Muscle of leg (tissue), 3 donors: ENCODE measurements at regions not wholly inside any gene's neighbourhood (a gene's known extent, or its start where the extent isn't known, plus 50 kb on each side); places are given as distances from the start of the nearest gene placed in this dataset.
A peak's percentile ranks its signal among the peaks of the same experiment; 100 is the strongest.
"Not testable (repeated sequence)": the region's sequence is repeated elsewhere in the genome, so short reads cannot be mapped to it uniquely, and the experiment has no call there.

Experiments used
- DNase-seq: peaks from one replicate; pipeline ENCODE4 v3.0.0; 2013
- H3K27ac ChIP-seq: one replicate; pipeline ENCODE4 v1.5.1; 2013; ENCODE audit warnings: mild to moderate bottlenecking, low read length, control low read depth
- H3K27me3 ChIP-seq: one replicate; pipeline ENCODE4 v1.6.1; 2013; ENCODE audit warnings: low read length; ENCODE audit not compliant: control insufficient read depth, insufficient read depth
- H3K36me3 ChIP-seq: one replicate; pipeline ENCODE4 v1.6.1; 2013; ENCODE audit warnings: low read length; ENCODE audit not compliant: control insufficient read depth, insufficient read depth
- H3K4me1 ChIP-seq: one replicate; pipeline ENCODE4 v1.6.1; 2013; ENCODE audit warnings: low read length; ENCODE audit not compliant: control insufficient read depth, insufficient read depth
- H3K4me3 ChIP-seq: one replicate; pipeline ENCODE4 v1.5.1; 2013; ENCODE audit warnings: low read length, control low read depth
- H3K9me3 ChIP-seq: replicated peaks from 2 replicates; pipeline ENCODE4 v1.6.1; 2013; ENCODE audit warnings: low read depth, low read length; ENCODE audit not compliant: control insufficient read depth
- WGBS: methylation state at CpG from one replicate; pipeline ENCODE4 v1.1.5; 2013; ENCODE audit warnings: missing lambda C conversion rate; ENCODE audit not compliant: insufficient coverage; 5-methylcytosine and 5-hydroxymethylcytosine counted together

DNA sequence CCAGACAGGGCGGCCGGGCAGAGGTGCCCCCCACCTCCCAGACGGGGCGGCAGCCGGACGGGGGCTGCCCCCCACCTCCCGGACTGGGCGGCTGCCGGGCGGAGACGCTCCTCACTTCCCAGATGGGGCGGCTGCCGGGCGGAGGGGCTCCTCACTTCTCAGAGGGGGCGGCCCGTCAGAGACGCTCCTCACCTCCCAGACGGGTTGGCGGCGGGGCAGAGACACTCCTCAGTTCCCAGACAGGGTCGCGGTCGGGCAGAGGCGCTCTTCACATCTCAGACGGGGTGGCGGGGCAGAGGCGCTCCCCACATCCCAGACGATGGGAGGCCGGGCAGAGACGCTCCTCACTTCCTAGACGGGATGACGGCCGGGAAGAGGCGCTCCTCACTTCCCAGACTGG lies 68.5 kb upstream of the GPC4 start:
- not testable (repeated sequence) for H3K36me3 ChIP-seq, H3K9me3 ChIP-seq, H3K27me3 ChIP-seq, H3K4me1 ChIP-seq, H3K27ac ChIP-seq, DNase-seq, H3K4me3 ChIP-seq
- 95% methylated on average over 29 of the region's 34 CpGs for WGBS

GRCh38 chrX:133482056-133482952 lies 67.0 kb upstream of the GPC4 start:
- Histone ChIP-seq H3K27ac (peak overlapping the region; percentile 42), H3K4me3 (no peak overlapping the region), H3K9me3 (no peaks in the 10 kb centered on the region), H3K4me1 (peaks cover 11% of the 10 kb centered on the region), H3K36me3 (no peaks in the 10 kb centered on the region), H3K27me3 (peaks cover 8% of the 10 kb centered on the region)
- DNase-seq: peak; percentile 83
- 67% methylated on average over 1 of the region's 7 CpGs for WGBS

- H3K4me3 ChIP-seq: no peak overlapping the region
- peaks cover 14% of the 10 kb centered on the region for H3K27me3 ChIP-seq
- DNase-seq: peak; percentile 81
- peak overlapping the region; percentile 69 for H3K27ac ChIP-seq
- no peaks in the 10 kb centered on the region for H3K36me3 ChIP-seq
- no CpG with 5 or more reads among the region's 4 CpGs for WGBS
- H3K9me3 ChIP-seq: no peaks in the 10 kb centered on the region
- peaks cover 15% of the 10 kb centered on the region for H3K4me1 ChIP-seq
Observed at GRCh38 chrX:133477986-133478385, 62.7 kb upstream of the GPC4 start.

- peaks cover 15% of the 10 kb centered on the region for H3K4me1 ChIP-seq
- peak overlapping the region; percentile 14 for H3K27ac ChIP-seq
- H3K36me3 ChIP-seq: no peaks in the 10 kb centered on the region
- 90% methylated on average over 1 of the region's 1 CpG for WGBS
- H3K27me3 ChIP-seq: peaks cover 12% of the 10 kb centered on the region
- no peak overlapping the region for H3K4me3 ChIP-seq
- no peak for DNase-seq
- H3K9me3 ChIP-seq: no peaks in the 10 kb centered on the region
Observed at GRCh38 chrX:133475953-133476352, 60.7 kb upstream of the GPC4 start.

DNA sequence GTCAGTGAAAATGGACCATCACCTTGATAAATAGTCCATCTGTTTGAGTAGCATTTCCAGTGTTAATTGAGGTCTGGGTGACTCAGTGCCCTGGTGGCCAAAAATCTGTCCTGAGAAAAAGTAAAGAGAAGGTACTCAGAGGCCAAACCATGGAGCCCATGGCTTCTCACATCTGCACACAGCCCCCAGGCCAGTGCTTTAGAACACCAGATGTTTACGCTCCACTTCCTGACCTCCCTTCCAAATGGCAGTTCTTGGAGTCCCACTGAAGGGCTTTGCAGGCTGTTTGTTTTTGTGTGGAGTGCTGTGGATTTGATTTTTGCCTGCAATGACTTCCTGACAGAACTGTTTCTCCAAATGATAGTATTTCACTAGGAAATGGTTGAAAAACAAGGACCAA lies 60.2 kb upstream of the GPC4 start:
- Histone ChIP-seq H3K27ac (peak overlapping the region; percentile 14), H3K9me3 (no peaks in the 10 kb centered on the region), H3K36me3 (no peaks in the 10 kb centered on the region), H3K4me3 (no peak overlapping the region), H3K27me3 (peaks cover 12% of the 10 kb centered on the region), H3K4me1 (peaks cover 15% of the 10 kb centered on the region)
- no CpG with 5 or more reads among the region's 1 CpG for WGBS
- peak; percentile 90 for DNase-seq

DNA sequence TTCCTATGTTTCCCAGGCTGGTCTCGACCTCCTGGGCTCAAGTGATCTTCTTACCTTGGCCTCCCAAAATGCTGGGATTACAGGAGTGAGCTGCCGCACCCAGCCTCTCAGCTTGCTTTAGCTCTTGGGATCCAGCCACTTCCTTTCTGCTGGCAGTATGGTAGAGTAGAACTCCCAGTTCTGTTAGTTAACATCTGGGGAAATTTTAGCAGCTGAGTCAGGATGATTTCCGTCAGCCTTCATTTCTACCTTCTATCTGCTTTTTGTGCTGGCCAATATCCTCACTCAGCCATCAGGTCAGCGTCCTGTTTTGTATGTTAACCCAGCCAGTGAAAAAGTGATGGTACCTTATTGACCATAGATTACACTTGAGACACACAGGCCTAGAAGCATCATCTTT lies 59.3 kb upstream of the GPC4 start:
- DNase-seq: peak; percentile 57
- H3K9me3 ChIP-seq: no peaks in the 10 kb centered on the region
- H3K4me3 ChIP-seq: no peak overlapping the region
- H3K36me3 ChIP-seq: no peaks in the 10 kb centered on the region
- H3K27ac ChIP-seq: no peak overlapping the region
- H3K27me3 ChIP-seq: peaks cover 12% of the 10 kb centered on the region
- H3K4me1 ChIP-seq: peaks cover 15% of the 10 kb centered on the region
- no CpG with 5 or more reads among the region's 4 CpGs for WGBS

DNA sequence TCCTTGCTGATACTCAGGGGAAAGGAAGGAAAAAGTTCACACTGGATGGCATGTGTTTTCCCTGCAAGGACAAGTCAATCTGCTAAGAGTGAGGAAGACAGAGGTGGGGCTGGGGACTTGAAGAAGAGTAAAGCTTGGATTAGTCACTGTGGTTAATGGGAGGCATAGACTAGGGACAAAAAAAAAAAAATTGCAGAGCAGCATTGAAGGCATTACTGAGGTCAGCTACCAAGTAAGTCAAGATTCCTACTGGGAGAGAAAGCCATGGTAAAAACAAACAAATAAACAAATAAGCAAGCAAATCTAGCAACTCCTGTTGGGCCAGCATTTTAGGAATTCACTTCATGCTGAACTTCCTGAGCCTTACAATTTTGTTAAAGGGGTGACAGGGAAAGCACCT lies 58.2 kb upstream of the GPC4 start:
- no peak for DNase-seq

GRCh38 chrX:133468051-133468450 lies 52.8 kb upstream of the GPC4 start:
- Histone ChIP-seq H3K9me3 (no peaks in the 10 kb centered on the region), H3K4me1 (no peaks in the 10 kb centered on the region), H3K4me3 (no peak overlapping the region), H3K27me3 (peaks cover 4% of the 10 kb centered on the region), H3K27ac (no peak overlapping the region), H3K36me3 (no peaks in the 10 kb centered on the region)
- no peak for DNase-seq
- 86% methylated on average over 2 of the region's 3 CpGs for WGBS

More for the DNA sequence above, 58.2 kb upstream of the GPC4 start:
- Histone ChIP-seq H3K9me3 (no peaks in the 10 kb centered on the region), H3K36me3 (no peaks in the 10 kb centered on the region), H3K27me3 (peaks cover 11% of the 10 kb centered on the region), H3K27ac (no peak overlapping the region), H3K4me1 (peaks cover 12% of the 10 kb centered on the region), H3K4me3 (no peak overlapping the region)

- DNase-seq: no peak
Observed at GRCh38 chrX:133465254-133465653, 50.0 kb upstream of the GPC4 start.

More at GRCh38 chrX:133465254-133465653, 50.0 kb upstream of the GPC4 start:
- no CpG with 5 or more reads among the region's 1 CpG for WGBS
- Histone ChIP-seq H3K4me1 (no peaks in the 10 kb centered on the region), H3K36me3 (no peaks in the 10 kb centered on the region), H3K27ac (no peak overlapping the region), H3K9me3 (no peaks in the 10 kb centered on the region), H3K4me3 (no peak overlapping the region), H3K27me3 (peaks cover 7% of the 10 kb centered on the region)
